ENCODE measurements at regions not wholly inside any gene's neighbourhood (a gene's known extent, or its start where the extent isn't known, plus 50 kb on each side); places are given as distances from the start of the nearest gene placed in this dataset.
"Not testable (repeated sequence)": the region's sequence is repeated elsewhere in the genome, so short reads cannot be mapped to it uniquely, and the experiment has no call there.

- ATAC-seq, result no peak
- no peak for FAIRE-seq
- H3K4me1 ChIP-seq, result no peaks in the 10 kb centered on the region
- no peaks in the 10 kb centered on the region for H3K9me3 ChIP-seq
- no peak overlapping the region for H3K27ac ChIP-seq
- H3K36me3 ChIP-seq, result no peaks in the 10 kb centered on the region
- TF ChIP-seq CTCF (IDR thresholded peaks at IDR 0.05), result no peak
- peaks cover 0 to 7% (median 0%) of the 10 kb centered on the region in 4 donors for H3K27me3 ChIP-seq
- intact Hi-C loops (cut with DNase I), result no loop called here
- DNase-seq, result no peak
- 45 to 54% methylated on average over 6 of the region's 6 CpGs for WGBS, 2 donors
- H3K4me3 ChIP-seq, result no peak overlapping the region
Measured at GRCh38 chr5:167936944-167937634, 354.4 kb upstream of the WWC1 start.

- 64 to 78% methylated on average over 8 of the region's 8 CpGs for WGBS, 2 donors
Measured at GRCh38 chr5:167937635-167937998, 353.8 kb upstream of the WWC1 start.

GRCh38 chr5:167939686-167940085 lies 351.8 kb upstream of the WWC1 start:
- DNase-seq, result no peak
- Histone ChIP-seq H3K4me3 (no peak overlapping the region), H3K36me3 (no peaks in the 10 kb centered on the region), H3K27me3 (peaks cover 0 to 7% (median 0%) of the 10 kb centered on the region in 4 donors), H3K4me1 (no peaks in the 10 kb centered on the region), H3K27ac (no peak overlapping the region), H3K9me3 (no peaks in the 10 kb centered on the region)
- no peak for FAIRE-seq
- intact Hi-C loops (cut with DNase I), result no loop called here
- WGBS, 2 donors, result 75 to 81% methylated on average over 6 of the region's 6 CpGs
- no peak for TF ChIP-seq CTCF (IDR thresholded peaks at IDR 0.05)
- no peak for ATAC-seq

More at GRCh38 chr5:167937635-167937998, 353.8 kb upstream of the WWC1 start:
- H3K9me3 ChIP-seq, result no peaks in the 10 kb centered on the region
- peaks cover 0 to 7% (median 0%) of the 10 kb centered on the region in 4 donors for H3K27me3 ChIP-seq
- FAIRE-seq, result no peak
- no peak for ATAC-seq
- TF ChIP-seq CTCF (IDR thresholded peaks at IDR 0.05), result no peak
- no peaks in the 10 kb centered on the region for H3K36me3 ChIP-seq
- DNase-seq, result no peak
- no peaks in the 10 kb centered on the region for H3K4me1 ChIP-seq
- no peak overlapping the region for H3K4me3 ChIP-seq
- intact Hi-C loops (cut with DNase I), result no loop called here
- no peak overlapping the region for H3K27ac ChIP-seq

GRCh38 chr5:167940911-167941310 lies 350.5 kb upstream of the WWC1 start:
- ATAC-seq, result no peak
- FAIRE-seq, result no peak
- H3K36me3 ChIP-seq, result no peaks in the 10 kb centered on the region
- 68 to 70% methylated on average over 3 of the region's 3 CpGs for WGBS, 2 donors
- no peak for DNase-seq
- H3K4me3 ChIP-seq, result no peak overlapping the region
- no peak overlapping the region for H3K27ac ChIP-seq
- H3K4me1 ChIP-seq, result no peaks in the 10 kb centered on the region
- H3K9me3 ChIP-seq, result no peaks in the 10 kb centered on the region
- H3K27me3 ChIP-seq, result peaks cover 0 to 7% (median 0%) of the 10 kb centered on the region in 4 donors
- intact Hi-C loops (cut with DNase I), result no loop called here
- no peak for TF ChIP-seq CTCF (IDR thresholded peaks at IDR 0.05)

- H3K4me3 ChIP-seq; intact Hi-C loops (cut with DNase I); H3K9me3 ChIP-seq; FAIRE-seq; H3K27me3 ChIP-seq; H3K36me3 ChIP-seq; ATAC-seq; H3K27ac ChIP-seq; H3K4me1 ChIP-seq; DNase-seq: not testable (repeated sequence)
- 33 to 65% methylated on average over 1 to 2 of the region's 2 CpGs for WGBS, 2 donors
Measured at GRCh38 chr5:167941556-167941955, 349.9 kb upstream of the WWC1 start.

Data from pancreas (tissue), 10 donors.